HepG2 (cell line): ENCODE measurements at regions not wholly inside any gene's neighbourhood (a gene's known extent, or its start where the extent isn't known, plus 50 kb on each side); places are given as distances from the start of the nearest gene placed in this dataset.

ENCODE experiments used
- ATAC-seq: fragments of 200-7000 bp; cut with Tn5 transposase; 3 replicates; pipeline ENCODE4 v1.9.1; 2020; ENCODE audit warnings: mild to moderate bottlenecking, moderate library complexity
- BruUV-seq: library from RNA; stranded (reverse); fragments of 400-500 nt; replicated peaks from 2 replicates; lab custom pipeline; 2021; lab: Mats Ljungman, UMichigan
- CTCF ChIA-PET: fragments of 300-600 bp; formaldehyde crosslinking; extraction: SDS; loops from one replicate; lab custom pipeline; 2021; ENCODE audit warnings: low total read pairs, inconsistent platforms, low intra/inter-chr PET ratio; lab: Yijun Ruan, JAX
- POLR2A ChIA-PET: fragments of 350-600 bp; sonication (Branson Sonifier 250); formaldehyde crosslinking; loops from one replicate; lab custom pipeline; 2020; ENCODE audit warnings: antibody characterized with exemption, inconsistent platforms; lab: Yijun Ruan, JAX
- DNase-seq: peaks from one replicate; pipeline ENCODE4 v3.0.0-alpha.2; 2015; ENCODE audit warnings: low spot score
- FAIRE-seq: peaks from 3 replicates; lab custom pipeline; 2011; peaks lifted over from hg19 to GRCh38; lab: Jason Lieb, UNC
- H2AFZ ChIP-seq: one replicate; pipeline ENCODE4 v1.6.1; 2011; ENCODE audit warnings: low read length, inconsistent platforms
- H3K27ac ChIP-seq: fragments of 300-600 bp; 3 replicates; pipeline ENCODE4 v1.8.0; 2011; ENCODE audit warnings: mixed run types, mild to moderate bottlenecking, mixed read lengths, low read length, inconsistent platforms; ENCODE audit not compliant: insufficient read depth; ENCODE audit errors: extremely low read length
- H3K27me3 ChIP-seq, 2 experiments: fragments of 200-600 bp in 1 of 2; 2 replicates in 1 of 2; 3 replicates in 1 of 2; pipeline versions ENCODE4 v1.6.0 to v1.8.0; 2011; ENCODE audit warnings: low read length in 2 of 2, mild to moderate bottlenecking in 2 of 2, moderate library complexity in 2 of 2, inconsistent platforms in 1 of 2; ENCODE audit not compliant: insufficient read depth in 2 of 2, control insufficient read depth in 1 of 2
- H3K36me3 ChIP-seq, 2 experiments: fragments of 200-600 bp in 1 of 2; replicated peaks in 1 of 2; 2 replicates in 1 of 2; 3 replicates in 1 of 2; pipeline versions ENCODE4 v1.5.1 to v1.8.0; 2011; ENCODE audit warnings: low read length in 2 of 2, inconsistent platforms in 1 of 2; ENCODE audit not compliant: insufficient read depth in 2 of 2, control insufficient read depth in 1 of 2
- H3K4me1 ChIP-seq: 2 replicates; pipeline ENCODE4 v1.5.1; 2012; ENCODE audit warnings: low read length, inconsistent platforms; ENCODE audit not compliant: insufficient read depth
- H3K4me2 ChIP-seq: 2 replicates; pipeline ENCODE4 v1.6.0; 2011; ENCODE audit warnings: low read depth, low read length, inconsistent platforms
- H3K4me3 ChIP-seq, 3 experiments: fragments of 200-600 bp in 1 of 3; sonication (generic), shearing (Covaris generic) in 1 of 3; replicated peaks in 1 of 3; 2 replicates each; pipeline ENCODE4 v1.5.1; 2011 to 2016; ENCODE audit warnings: low read length in 3 of 3, inconsistent platforms in 2 of 3, low read depth in 2 of 3, mild to moderate bottlenecking in 2 of 3, control low read depth in 1 of 3, mixed read lengths in 1 of 3; ENCODE audit not compliant: insufficient read depth in 1 of 3
- H3K79me2 ChIP-seq: one replicate; pipeline ENCODE4 v1.6.1; 2011; ENCODE audit warnings: low read length, inconsistent platforms; ENCODE audit not compliant: insufficient read depth
- H3K9ac ChIP-seq: 2 replicates; pipeline ENCODE4 v1.6.0; 2011; ENCODE audit warnings: mild to moderate bottlenecking, low read depth, low read length, inconsistent platforms; ENCODE audit not compliant: insufficient read depth
- H3K9me3 ChIP-seq: 2 replicates; pipeline ENCODE4 v1.5.1; 2012; ENCODE audit warnings: mild to moderate bottlenecking, low read length
- H4K20me1 ChIP-seq: 2 replicates; pipeline ENCODE4 v1.6.0; 2011; ENCODE audit warnings: inconsistent platforms, mild to moderate bottlenecking, low read length, moderate library complexity; ENCODE audit not compliant: insufficient read depth
- MAFF ChIP-seq: IDR thresholded peaks from 2 replicates; pipeline ENCODE4 v1.6.1; 2011; ENCODE audit warnings: low read depth, low read length, improper control_type of control experiment
- MAFK ChIP-seq, 2 experiments: IDR thresholded peaks in 1 of 2; conservative IDR thresholded peaks in 1 of 2; 2 replicates each; pipeline ENCODE4 v1.6.1; 2011; ENCODE audit warnings: improper control_type of control experiment in 2 of 2, low read length in 2 of 2
- REL ChIP-seq: sonication (generic); formaldehyde crosslinking; conservative IDR thresholded peaks from 2 replicates; pipeline ENCODE4 v1.8.0; 2022; ENCODE audit warnings: mild to moderate bottlenecking, missing genetic modification reagents, moderate library complexity
- RFXAP ChIP-seq: sonication (generic); formaldehyde crosslinking; IDR thresholded peaks from 2 replicates; pipeline ENCODE4 v1.4.0; 2020; ENCODE audit warnings: missing genetic modification reagents, borderline replicate concordance
- ZNF276 ChIP-seq: sonication (generic); formaldehyde crosslinking; IDR thresholded peaks from 2 replicates; pipeline ENCODE4 v1.4.0; 2020; ENCODE audit warnings: mild to moderate bottlenecking, low read depth, missing genetic modification reagents
- ZNF607 ChIP-seq: sonication (generic); formaldehyde crosslinking; IDR thresholded peaks from 2 replicates; pipeline ENCODE4 v1.5.1; 2020; ENCODE audit warnings: missing genetic modification reagents, mild to moderate bottlenecking, borderline replicate concordance
- WGBS: methylation state at CpG from one replicate; pipeline ENCODE4 v1.1.6; 2017; ENCODE audit warnings: low lambda C conversion rate; 5-methylcytosine and 5-hydroxymethylcytosine counted together
- in situ Hi-C: cut with HindIII; loops from 2 replicates; pipeline ENCODE4 v1.10.0; 2017; ENCODE audit warnings: low pct_unique_long_range_greater_than_20kb; ENCODE audit not compliant: extremely low pct_ligation_motif_present
- intact Hi-C: fragments of 100-400 bp; cut with micrococcal nuclease; formaldehyde crosslinking; loops from one replicate; pipeline ENCODE4 v1.10.0; 2022; ENCODE audit not compliant: unreplicated experiment

GRCh38 chr13:68145852-68146251 is 915.7 kb upstream of the PCDH9 start:
- Histone ChIP-seq H3K9ac (no peak overlapping the region), H2AFZ (no peak overlapping the region), H3K79me2 (no peaks in the 10 kb centered on the region), H3K4me3 (no peak overlapping the region), H3K9me3 (no peaks in the 10 kb centered on the region), H3K36me3 (no peaks in the 10 kb centered on the region), H3K27ac (no peak overlapping the region), H3K4me2 (no peak overlapping the region), H3K27me3 (no peaks in the 10 kb centered on the region), H3K4me1 (no peaks in the 10 kb centered on the region), H4K20me1 (no peaks in the 10 kb centered on the region)
- in situ Hi-C loops (no loop called here), intact Hi-C loops (no loop called here)
- POLR2A ChIA-PET = no interaction called here
- no peak for FAIRE-seq
- CTCF ChIA-PET = no interaction called here
- TF ChIP-seq ZNF276 (CRISPR knock-in tag) (no peak), ZNF607 (CRISPR knock-in tag) (no peak), MAFF (peak; percentile 84), MAFK (conservative IDR thresholded peaks at IDR 0.05 in 1 of 2, IDR thresholded peaks at IDR 0.05 in 1 of 2; ENCODE audit: low read length in 2 of 2) (peak; percentile 75 to 90), REL (no peak)
- no TSS peak for BruUV-seq
- 25% methylated on average over 2 of the region's 2 CpGs for WGBS
- no peak for DNase-seq
- no peak for ATAC-seq

GRCh38 chr13:68128297-68128915 is 898.3 kb upstream of the PCDH9 start:
- Histone ChIP-seq H3K27me3 (no peaks in the 10 kb centered on the region), H3K4me1 (no peaks in the 10 kb centered on the region), H4K20me1 (no peaks in the 10 kb centered on the region), H2AFZ (no peak overlapping the region), H3K4me3 (no peak overlapping the region), H3K4me2 (no peak overlapping the region), H3K27ac (no peak overlapping the region), H3K36me3 (no peaks in the 10 kb centered on the region), H3K9ac (no peak overlapping the region), H3K79me2 (no peaks in the 10 kb centered on the region)
- DNase-seq = no peak
- FAIRE-seq = no peak
- POLR2A ChIA-PET = no interaction called here
- BruUV-seq = no TSS peak
- WGBS = 12% methylated on average over 6 of the region's 7 CpGs
- intact Hi-C loops = no loop called here
- TF ChIP-seq RFXAP (CRISPR knock-in tag) = no peak
- TF ChIP-seq, all 625 proteins: peak for 0
- no peaks in the 10 kb centered on the region for H3K9me3 ChIP-seq
- CTCF ChIA-PET = no interaction called here
- in situ Hi-C loops = no loop called here
- no peak for ATAC-seq
